ENCODE measurements at regions not wholly inside any gene's neighbourhood (a gene's known extent, or its start where the extent isn't known, plus 50 kb on each side); places are given as distances from the start of the nearest gene placed in this dataset.
"Not testable (repeated sequence)": the region's sequence is repeated elsewhere in the genome, so short reads cannot be mapped to it uniquely, and the experiment has no call there.

- H3K36me3 ChIP-seq (ENCODE audit: control insufficient read depth, insufficient read depth, low read length); H3K9me3 ChIP-seq (ENCODE audit: control insufficient read depth, insufficient read depth, low read length); ATAC-seq (ENCODE audit: low read depth); POLR2A ChIA-PET (ENCODE audit: unreplicated experiment); H3K14ac ChIP-seq (replicated peaks; ENCODE audit: low read depth, low read length); DNase-seq; H3K27ac ChIP-seq (ENCODE audit: insufficient read depth, low read length); in situ Hi-C loops (cut with MboI; ENCODE audit: low sequenced_read_pairs); H4K91ac ChIP-seq (ENCODE audit: insufficient read depth, low read depth, low read length); H2BK120ac ChIP-seq (ENCODE audit: low read depth, low read length); dilution Hi-C loops (cut with HindIII; ENCODE audit: low sequenced_read_pairs, unreplicated experiment); H4K5ac ChIP-seq (ENCODE audit: low read depth, low read length); H3K4ac ChIP-seq (ENCODE audit: low read depth, low read length); H4K20me1 ChIP-seq (ENCODE audit: insufficient read depth, low read length); H2BK5ac ChIP-seq (ENCODE audit: low read depth, low read length, poor library complexity, severe bottlenecking); H3K9ac ChIP-seq (ENCODE audit: low read depth, low read length); H3K4me3 ChIP-seq (ENCODE audit: insufficient read depth, low read depth, low read length); H3K18ac ChIP-seq (ENCODE audit: low read depth, low read length); H2AK5ac ChIP-seq (ENCODE audit: low read depth, low read length); CTCF ChIA-PET; H3K56ac ChIP-seq (ENCODE audit: extremely low read depth, insufficient read depth, low read length); H3K79me1 ChIP-seq (ENCODE audit: low read depth in 1 of 2, low read length in 2 of 2); H2AFZ ChIP-seq (replicated peaks; ENCODE audit: low read length, poor library complexity); H4K8ac ChIP-seq (ENCODE audit: low read depth in 2 of 2, low read length in 2 of 2); H3K23ac ChIP-seq (ENCODE audit: low read depth, low read length); H3K4me1 ChIP-seq (ENCODE audit: control insufficient read depth, insufficient read depth, low read length); H3K27me3 ChIP-seq (ENCODE audit: control insufficient read depth, insufficient read depth, low read length); H3K4me2 ChIP-seq (ENCODE audit: low read depth, low read length); H2BK15ac ChIP-seq (ENCODE audit: low read depth, low read length); BruUV-seq (replicated peaks); intact Hi-C loops (cut with micrococcal nuclease); H2AK9ac ChIP-seq (replicated peaks; ENCODE audit: low read depth, low read length, poor library complexity); H3K9me1 ChIP-seq (ENCODE audit: insufficient read depth, low read length); H2BK20ac ChIP-seq (ENCODE audit: low read depth, low read length): not testable (repeated sequence)
- no CpG with 5 or more reads among the region's 5 CpGs for WGBS, 2 experiments (ENCODE audit: extremely low coverage in 2 of 2, insufficient read length in 1 of 2)
Measured at GRCh38 chr3:166684077-166684476, 696.0 kb downstream of the ZBBX start.

All from IMR-90 (cell line).